ENCODE measurements at regions not wholly inside any gene's neighbourhood (a gene's known extent, or its start where the extent isn't known, plus 50 kb on each side); places are given as distances from the start of the nearest gene placed in this dataset.
"Not testable (repeated sequence)": the region's sequence is repeated elsewhere in the genome, so short reads cannot be mapped to it uniquely, and the experiment has no call there.

GRCh38 chr5:89199306-89199705 is 316.3 kb upstream of the MEF2C start:
- Histone ChIP-seq H3K27ac (no peak overlapping the region), H3K4me3 (no peak overlapping the region)

- H3K27ac ChIP-seq = no peak overlapping the region
Observed at GRCh38 chr5:89191374-89191773, 308.4 kb upstream of the MEF2C start.

GRCh38 chr5:89190515-89191265 is 307.7 kb upstream of the MEF2C start:
- Histone ChIP-seq H3K27ac (no peak overlapping the region), H3K4me3 (no peak overlapping the region)

More at GRCh38 chr5:89191374-89191773, 308.4 kb upstream of the MEF2C start:
- no peak overlapping the region for H3K4me3 ChIP-seq

- no peak overlapping the region for H3K4me3 ChIP-seq
- H3K27ac ChIP-seq = no peak overlapping the region
Observed at GRCh38 chr5:89187883-89188465, 305.0 kb upstream of the MEF2C start.

GRCh38 chr5:89187268-89187667 is 304.3 kb upstream of the MEF2C start:
- no peak overlapping the region for H3K27ac ChIP-seq
- H3K4me3 ChIP-seq = no peak overlapping the region

GRCh38 chr5:89181546-89181945 is 298.6 kb upstream of the MEF2C start:
- H3K4me3 ChIP-seq = no peak overlapping the region
- H3K27ac ChIP-seq = no peak overlapping the region

- H3K4me3 ChIP-seq = no peak overlapping the region
- H3K27ac ChIP-seq = no peak overlapping the region
Observed at GRCh38 chr5:89179731-89180130, 296.7 kb upstream of the MEF2C start.

- Histone ChIP-seq H3K27ac (no peak overlapping the region), H3K4me3 (no peak overlapping the region)
Observed at GRCh38 chr5:89178541-89178940, 295.6 kb upstream of the MEF2C start.

GRCh38 chr5:89173528-89173927 is 290.5 kb upstream of the MEF2C start:
- Histone ChIP-seq H3K4me3 (no peak overlapping the region), H3K27ac (no peak overlapping the region)

GRCh38 chr5:89168766-89169165 is 285.8 kb upstream of the MEF2C start:
- Histone ChIP-seq H3K27ac (no peak overlapping the region), H3K4me3 (no peak overlapping the region)

- not testable (repeated sequence) for H3K4me3 ChIP-seq, H3K27ac ChIP-seq
Observed at GRCh38 chr5:89164703-89165102, 281.7 kb upstream of the MEF2C start.

GRCh38 chr5:89156226-89156625 is 273.2 kb upstream of the MEF2C start:
- H3K4me3 ChIP-seq = no peak overlapping the region

GRCh38 chr5:89147031-89147430 is 264.0 kb upstream of the MEF2C start:
- Histone ChIP-seq H3K4me3 (no peak overlapping the region), H3K27ac (no peak overlapping the region)

More at GRCh38 chr5:89156226-89156625, 273.2 kb upstream of the MEF2C start:
- no peak overlapping the region for H3K27ac ChIP-seq

- Histone ChIP-seq H3K4me3 (no peak overlapping the region), H3K27ac (no peak overlapping the region)
Observed at GRCh38 chr5:89137148-89137547, 254.2 kb upstream of the MEF2C start.

GRCh38 chr5:89133975-89134374 is 251.0 kb upstream of the MEF2C start:
- H3K27ac ChIP-seq = no peak overlapping the region
- no peak overlapping the region for H3K4me3 ChIP-seq

- Histone ChIP-seq H3K27ac (no peak overlapping the region), H3K4me3 (no peak overlapping the region)
Observed at GRCh38 chr5:89133129-89133528, 250.1 kb upstream of the MEF2C start.

- Histone ChIP-seq H3K27ac (no peak overlapping the region), H3K4me3 (no peak overlapping the region)
Observed at GRCh38 chr5:89130851-89131250, 247.9 kb upstream of the MEF2C start.

- Histone ChIP-seq H3K27ac (no peak overlapping the region), H3K4me3 (no peak overlapping the region)
Observed at GRCh38 chr5:89129941-89130340, 247.0 kb upstream of the MEF2C start.

GRCh38 chr5:89128906-89129625 is 246.1 kb upstream of the MEF2C start:
- Histone ChIP-seq H3K27ac (no peak overlapping the region), H3K4me3 (no peak overlapping the region)

GRCh38 chr5:89128092-89128491 is 245.1 kb upstream of the MEF2C start:
- no peak overlapping the region for H3K27ac ChIP-seq
- no peak overlapping the region for H3K4me3 ChIP-seq

- Histone ChIP-seq H3K4me3 (no peak overlapping the region), H3K27ac (no peak overlapping the region)
Observed at GRCh38 chr5:89127191-89127590, 244.2 kb upstream of the MEF2C start.
